ENCODE measurements at regions not wholly inside any gene's neighbourhood (a gene's known extent, or its start where the extent isn't known, plus 50 kb on each side); places are given as distances from the start of the nearest gene placed in this dataset.

DNA sequence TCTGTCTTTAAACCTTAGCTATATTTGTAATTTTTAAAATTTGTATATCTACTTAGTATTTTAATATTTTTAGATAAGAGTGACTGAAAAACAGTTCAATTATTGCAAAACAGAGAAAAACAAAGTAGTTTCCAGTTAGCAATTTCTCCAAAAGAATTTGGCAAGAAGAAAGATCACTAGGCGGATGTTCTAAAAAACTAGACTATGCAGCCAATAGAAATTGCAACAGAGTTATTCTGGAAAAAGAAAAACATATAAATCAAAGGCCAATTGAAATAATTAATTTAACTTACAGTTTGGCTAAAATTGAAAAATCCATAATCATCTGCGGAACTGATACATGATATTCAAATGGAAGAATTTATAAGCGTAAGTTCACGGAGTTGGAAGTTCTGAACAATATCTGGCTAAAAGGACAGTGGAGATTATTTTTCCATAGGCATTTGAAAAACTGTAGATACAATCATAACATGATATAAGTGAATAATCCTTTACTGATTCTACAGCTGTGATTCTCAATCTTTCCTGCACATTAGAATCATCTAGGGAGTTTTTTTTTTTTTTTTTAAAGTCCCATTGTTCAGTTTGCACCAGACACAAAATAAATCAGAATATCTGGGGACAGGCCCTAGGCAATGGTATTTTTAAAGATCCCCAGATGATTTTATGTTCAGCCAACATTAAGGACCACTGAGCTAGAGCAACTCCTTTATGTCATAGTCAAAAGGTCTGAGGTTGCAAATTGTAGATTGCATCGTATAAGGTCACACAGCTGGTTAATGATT is 605.1 kb upstream of the DAB2 start:
- FAIRE-seq, result no peak

DNA sequence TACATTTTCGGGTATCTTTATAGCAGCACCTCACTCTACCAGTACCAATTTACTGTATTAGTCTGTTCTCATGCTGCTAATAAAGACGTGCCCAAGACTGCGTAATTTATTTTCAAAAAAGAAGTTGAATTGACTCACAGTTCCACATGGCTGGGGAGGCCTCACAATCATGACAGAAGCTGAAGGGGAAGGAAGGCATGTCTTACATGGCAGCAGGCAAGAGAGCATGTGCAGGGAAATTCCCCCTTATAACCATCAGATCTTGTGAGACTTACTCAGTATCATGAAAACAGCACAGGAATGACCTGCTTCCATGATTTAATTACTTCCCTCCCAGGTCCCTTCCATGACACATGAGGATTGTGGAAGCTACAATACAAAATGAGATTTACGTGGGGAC is 602.6 kb upstream of the DAB2 start:
- FAIRE-seq, result no peak

DNA sequence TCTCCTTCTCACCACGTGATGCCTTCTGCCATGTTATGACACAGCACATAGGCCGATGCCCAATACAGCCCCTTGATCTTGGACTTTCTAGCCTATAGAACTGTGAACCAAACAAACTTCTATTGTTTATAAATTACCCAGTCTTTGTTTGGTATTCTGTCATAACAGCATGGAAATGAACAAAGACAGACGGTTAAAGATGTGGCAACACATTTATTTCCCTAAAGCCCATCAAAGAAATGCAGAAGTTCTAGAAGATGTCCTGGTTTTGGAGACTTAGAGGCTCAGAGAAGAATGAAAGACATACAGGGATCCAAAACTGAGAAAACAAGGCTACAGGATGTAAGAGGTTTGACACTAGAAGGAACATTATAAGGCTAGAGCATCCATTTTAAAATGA is 600.8 kb upstream of the DAB2 start:
- no peak for FAIRE-seq

DNA sequence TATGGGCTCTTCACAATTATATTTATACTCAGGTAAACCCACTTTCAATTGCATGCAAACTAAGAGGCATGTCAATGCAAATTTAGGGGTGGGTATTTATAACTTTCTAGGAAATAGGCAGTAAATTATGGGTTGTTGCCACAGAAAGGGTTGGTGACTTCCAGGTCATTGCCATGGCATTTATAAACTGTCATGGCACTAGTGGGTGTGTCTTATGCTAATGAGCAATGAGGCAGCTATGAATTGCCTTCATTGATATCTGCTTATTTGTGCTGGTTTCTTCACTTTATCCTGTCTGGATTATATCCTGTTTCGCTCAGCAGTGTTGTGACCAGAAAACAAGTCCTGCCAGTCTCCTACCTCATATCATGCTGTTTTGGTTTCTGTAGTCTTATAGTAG is 597.3 kb upstream of the DAB2 start:
- no peak for FAIRE-seq

DNA sequence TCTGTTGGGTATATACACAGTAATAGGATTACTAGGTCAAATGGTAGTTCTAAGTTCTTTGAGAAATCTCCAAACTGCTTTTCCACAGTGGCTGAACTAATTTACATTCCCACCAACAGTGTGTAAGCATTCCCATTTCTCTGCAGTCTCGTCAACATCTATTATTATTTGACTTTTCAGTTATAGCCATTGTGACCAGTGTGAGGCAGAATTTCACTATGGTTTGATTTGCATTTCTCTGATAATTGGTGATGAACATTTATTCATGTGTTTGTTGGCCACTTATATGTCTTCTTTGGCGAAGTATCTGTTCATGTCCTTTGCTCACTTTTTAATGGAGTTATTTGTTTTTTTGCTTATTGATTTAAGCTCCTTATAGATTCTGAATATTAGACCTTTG is 596.2 kb upstream of the DAB2 start:
- no peak for FAIRE-seq

DNA sequence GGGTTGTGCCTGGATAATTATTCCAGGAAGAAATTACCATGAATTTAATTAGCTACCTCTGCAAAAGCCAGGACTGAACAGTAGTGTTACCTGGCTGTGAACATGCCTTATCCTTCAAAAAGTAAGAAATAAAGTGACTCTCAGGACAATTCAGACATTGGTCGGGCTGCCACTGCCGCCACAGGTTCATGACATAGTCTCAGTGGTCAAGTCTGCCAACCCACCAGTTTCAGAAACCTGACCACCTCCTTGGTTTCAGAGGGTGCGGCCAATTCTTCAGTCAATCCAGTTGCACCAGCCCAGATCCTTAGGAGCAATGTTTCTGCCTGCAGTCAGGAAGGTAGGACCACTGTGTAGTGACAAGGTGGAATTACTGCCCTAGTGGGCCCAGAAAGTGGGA is 593.1 kb upstream of the DAB2 start:
- FAIRE-seq, result no peak

DNA sequence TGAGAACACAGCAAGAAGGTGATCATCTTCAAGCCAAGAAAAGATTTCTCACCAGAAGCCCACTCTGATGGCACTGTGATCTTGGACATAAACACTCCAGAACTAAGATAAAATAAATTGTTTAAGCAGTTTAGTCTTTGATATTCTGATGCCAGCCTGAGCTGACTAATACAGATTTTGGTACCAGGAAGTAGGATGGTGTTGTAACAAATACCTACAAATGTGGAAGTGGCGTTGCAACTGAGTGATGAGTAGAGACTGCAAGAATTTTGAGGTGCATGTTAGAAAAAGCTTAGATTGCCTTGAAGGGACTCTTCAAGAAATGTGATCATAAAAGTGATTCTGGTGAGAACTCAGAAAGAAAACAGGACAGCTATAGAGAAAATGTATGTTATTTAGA is 592.4 kb upstream of the DAB2 start:
- no peak for FAIRE-seq

DNA sequence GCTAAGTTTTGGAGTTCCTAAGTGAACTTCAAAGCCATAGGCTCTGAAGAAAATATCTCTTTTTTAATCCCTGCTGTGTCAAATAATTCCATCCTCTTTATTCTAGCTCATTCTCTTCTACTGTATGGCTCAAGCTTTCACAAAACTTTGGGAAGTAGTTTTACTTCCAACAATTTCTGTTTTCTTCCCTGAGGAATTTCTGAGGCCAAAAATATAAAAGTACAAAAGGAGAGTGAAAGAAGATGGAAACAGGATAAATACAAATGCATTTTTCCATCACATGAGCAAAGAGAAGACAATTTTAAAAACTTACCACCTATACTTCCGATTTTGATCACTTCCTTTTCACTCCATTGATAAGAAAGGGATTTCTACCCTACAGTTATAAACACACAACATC is 585.7 kb upstream of the DAB2 start:
- no peak for FAIRE-seq

DNA sequence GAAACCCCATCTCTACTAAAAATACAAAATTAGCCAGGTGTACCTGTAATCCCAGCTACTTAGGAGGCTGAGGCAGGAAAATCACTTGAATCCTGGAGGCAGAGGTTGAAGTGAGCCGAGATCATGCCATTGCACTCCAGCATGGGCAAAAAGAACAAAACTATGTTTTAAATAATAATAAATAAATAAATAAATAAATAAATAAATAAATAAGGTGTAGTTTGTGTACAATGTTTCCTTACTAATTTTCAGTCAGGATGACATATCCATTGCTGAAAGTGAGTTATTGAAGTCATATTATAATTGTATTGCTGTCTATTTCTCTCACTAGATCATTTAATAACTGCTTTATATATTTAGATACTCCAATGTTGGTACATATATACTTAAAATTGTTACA is 581.5 kb upstream of the DAB2 start:
- no peak for FAIRE-seq

DNA sequence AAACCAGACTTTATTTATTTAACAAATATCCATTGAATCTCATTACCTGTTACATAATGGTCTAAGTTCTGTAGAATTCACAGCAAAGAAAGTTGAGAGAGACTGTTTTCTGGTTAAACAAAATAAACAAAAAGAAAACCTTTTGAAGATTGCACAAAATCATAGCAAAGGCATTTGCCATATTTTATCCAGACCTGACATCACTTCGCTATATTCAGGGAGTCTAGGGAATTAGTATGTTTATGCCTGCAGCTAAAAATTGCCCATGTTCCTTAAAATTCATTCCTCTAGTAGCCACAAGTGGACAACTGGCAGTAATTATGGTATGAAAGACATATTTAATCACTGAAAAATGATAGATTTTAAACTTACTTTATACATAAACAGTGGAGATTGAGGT is 577.0 kb upstream of the DAB2 start:
- no peak for FAIRE-seq

DNA sequence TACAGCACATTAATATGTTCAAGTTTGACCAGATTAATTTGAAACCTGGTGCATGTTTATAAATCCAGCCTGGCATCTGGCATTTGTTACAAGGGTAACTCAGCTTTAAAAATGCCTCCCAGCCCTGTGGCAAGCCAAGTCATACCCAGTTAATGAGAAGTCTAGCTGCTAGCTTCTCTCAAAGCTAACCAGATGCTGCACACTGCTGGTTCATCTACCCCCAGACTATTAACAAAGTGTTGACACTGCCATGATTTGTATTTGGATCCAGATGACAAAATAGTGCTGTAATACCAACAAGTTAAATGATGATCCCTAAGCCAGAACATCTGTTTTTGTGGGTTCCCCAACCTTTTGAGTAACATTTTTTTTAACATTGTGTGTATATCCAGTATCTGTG is 573.7 kb upstream of the DAB2 start:
- no peak for FAIRE-seq

DNA sequence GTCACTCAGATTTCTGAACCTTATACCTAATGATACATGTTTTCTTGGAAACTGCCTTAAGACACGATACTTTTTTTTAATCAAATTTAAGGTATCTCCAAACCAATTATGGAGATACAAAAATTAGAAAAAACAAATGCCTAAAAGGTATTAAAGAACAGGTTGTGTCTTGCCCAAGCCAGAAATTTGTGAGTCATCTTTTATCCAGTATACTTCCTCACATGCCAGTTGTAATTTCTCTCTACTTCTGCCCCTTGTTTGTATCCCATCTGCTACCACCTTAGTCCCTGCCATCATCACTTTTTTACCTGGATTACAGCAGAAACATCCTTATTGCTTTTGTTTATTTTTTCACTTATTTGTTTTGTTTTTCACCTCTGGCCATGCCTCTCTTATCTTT is 571.2 kb upstream of the DAB2 start:
- FAIRE-seq, result no peak

DNA sequence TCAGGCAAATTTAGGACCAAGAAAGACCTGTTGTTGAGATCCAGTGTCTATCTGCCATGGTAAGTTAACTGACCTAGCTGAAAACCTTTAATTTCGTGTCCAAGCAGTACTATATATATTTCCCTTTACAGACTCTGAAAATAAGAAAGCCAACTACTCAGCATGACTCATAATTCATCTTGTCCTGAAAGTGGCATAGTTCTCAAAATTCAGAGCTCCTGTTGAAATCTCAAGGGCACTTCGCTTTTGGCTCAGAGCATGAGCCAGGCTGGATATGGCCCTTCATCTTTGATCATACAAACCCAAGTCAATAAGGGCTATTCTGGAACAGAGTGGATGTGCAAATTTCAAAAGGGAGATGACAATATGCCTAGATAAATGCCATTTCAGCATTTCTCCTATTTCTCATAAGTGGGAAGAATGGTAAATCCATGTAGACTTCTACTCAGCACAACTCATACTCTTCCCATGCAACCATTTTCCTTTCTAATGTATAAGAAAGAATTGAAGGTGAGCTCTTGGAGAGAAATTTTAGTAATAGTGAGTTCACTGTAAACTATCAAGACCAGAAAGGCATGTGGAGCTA is 567.9 kb upstream of the DAB2 start:
- FAIRE-seq, result no peak

DNA sequence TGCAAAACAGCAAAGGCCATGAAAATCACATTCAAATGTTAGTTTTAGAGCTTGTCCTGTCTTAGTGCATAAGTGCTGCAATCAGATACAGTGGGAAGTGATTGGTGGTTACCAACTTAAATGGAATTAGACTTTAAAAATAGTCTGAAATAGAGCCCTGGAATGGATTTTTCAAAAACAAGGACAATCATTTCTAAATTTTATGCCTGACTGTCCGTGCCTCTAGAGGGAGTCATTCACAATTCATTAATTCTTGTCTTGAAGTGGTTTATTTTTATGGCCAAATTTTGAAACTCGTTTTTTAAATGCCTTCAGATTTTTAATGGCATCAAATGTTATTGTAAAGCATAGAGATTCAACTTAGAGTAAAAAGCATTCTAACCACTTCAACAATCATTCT is 561.8 kb upstream of the DAB2 start:
- no peak for FAIRE-seq

DNA sequence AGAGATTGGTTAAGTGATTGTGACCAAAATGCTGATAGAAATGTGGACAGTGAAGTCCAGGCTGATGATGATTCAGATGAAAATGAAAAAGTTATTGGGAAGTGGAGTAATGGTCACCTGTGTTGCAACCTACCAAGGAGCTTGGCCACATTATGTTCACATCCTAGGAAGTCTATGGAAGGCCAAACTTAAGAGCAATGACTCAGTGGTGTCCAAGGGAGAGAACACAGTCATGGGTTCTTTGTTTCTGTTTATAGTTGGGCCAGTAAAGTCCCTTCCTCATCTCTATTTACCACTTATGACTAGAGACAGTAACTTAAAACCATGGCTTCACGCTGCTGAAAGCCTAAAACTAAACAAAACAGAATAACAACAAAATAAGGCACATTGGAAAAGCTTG is 555.3 kb upstream of the DAB2 start:
- FAIRE-seq, result no peak

DNA sequence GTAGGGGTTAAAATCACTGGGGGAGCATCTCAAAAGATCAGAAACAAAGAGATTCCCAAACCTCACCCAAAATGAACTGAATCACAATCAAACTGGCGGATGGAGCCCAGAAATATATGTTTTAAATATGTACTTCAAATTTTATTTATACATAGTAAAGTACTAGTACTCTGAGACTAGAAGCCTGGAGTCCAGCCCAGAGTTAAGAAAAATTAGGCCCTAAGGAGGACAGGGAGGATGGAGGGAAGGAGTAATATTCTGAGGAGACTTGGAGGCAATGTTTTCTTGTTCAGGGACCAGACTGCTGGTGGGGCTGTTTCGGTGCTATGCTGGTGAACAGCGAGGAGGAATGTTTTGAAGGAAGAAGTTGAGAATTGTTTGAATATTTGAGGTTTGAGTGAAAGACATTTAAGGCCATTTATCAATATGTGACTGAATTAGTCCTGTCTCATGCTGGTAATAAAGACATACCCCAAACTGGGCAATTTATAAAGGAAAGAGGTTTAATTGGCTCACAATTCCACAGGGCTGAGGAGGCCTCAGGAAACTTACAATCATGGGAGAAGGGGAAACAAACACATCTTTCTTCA is 552.4 kb upstream of the DAB2 start:
- no peak for FAIRE-seq

DNA sequence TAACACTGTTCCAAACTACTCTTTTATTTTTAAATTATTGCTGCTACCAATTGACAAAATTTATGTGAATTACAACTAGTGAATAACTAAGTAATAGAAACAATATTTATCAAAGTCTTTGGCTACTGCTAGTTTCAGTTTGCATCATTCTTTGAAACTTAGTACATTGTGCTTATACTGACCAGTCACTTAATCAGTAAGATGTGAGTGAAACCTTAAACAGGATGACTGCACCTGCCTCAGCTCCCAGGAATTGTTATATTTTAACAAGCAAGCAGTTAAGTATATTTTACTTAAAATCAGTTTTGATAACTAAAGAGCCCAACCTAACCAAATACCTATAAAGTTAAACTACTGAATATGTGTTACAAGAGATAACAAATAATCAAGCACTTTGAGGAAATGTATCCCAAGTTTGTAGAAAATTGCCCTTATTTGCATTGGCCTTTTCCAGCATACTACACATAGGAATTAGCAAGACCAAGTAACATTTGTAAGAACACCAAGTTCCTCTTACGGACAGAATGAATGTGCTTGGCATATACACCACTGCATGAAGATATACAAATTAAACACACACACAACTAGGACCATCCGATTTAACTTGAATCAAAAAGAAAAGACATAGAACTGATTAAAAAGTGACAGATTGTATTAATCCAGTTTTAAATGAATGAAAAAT is 545.5 kb upstream of the DAB2 start:
- no peak for FAIRE-seq

DNA sequence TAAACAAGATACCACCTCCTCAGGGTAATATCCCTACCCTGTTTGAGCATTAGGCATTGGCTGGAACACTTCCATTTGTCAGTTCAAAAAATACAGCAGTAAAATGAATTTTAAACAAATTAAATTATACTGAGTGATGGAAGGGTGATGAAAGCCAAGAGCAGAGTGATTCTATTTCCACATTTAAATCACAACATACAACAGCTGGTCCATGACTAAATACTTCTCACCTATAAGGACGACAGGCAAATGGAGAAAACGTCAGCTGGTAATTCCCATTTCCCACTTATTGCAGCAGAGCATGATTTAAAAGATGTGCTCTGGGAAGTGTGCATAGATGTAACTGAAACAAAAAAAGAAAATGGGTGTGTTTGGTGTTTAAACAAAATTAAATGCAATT is 543.6 kb upstream of the DAB2 start:
- no peak for FAIRE-seq

DNA sequence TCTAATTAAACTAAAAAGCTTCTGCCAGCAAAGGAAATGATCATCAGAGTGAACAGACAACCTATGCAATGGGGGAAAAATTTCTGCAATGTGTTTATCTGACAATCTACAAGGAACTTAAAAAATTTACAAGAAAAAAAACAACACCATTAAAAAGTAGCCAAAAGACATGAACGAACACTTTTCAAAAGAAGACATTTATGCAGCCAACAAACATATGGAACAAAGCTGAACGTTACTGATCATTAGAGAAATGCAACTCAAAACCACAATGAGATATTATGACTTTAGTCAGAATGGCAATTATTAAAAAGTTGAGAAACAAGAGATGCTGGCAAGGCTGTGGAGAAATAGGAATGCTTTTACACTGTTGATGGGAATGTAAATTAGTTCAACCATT is 530.4 kb upstream of the DAB2 start:
- FAIRE-seq, result no peak

DNA sequence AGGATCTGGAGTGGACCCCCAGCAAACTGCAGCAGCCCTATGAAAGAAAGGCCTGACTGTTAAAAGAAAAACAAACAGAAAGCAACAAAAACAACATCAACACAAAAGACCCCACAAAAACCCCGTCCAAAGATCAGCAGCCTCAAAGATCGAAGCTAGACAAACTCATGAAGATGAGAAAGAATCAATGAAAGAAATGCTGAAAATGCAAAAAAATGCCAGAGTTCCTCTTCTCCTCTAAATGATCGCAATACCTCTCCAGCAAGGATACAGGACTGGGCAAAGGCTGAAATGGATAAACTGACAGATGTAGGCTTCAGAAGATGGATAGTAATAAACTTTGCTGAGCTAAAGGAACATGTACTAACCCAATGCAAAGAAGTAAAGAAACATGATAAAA is 526.3 kb upstream of the DAB2 start:
- no peak for FAIRE-seq

DNA sequence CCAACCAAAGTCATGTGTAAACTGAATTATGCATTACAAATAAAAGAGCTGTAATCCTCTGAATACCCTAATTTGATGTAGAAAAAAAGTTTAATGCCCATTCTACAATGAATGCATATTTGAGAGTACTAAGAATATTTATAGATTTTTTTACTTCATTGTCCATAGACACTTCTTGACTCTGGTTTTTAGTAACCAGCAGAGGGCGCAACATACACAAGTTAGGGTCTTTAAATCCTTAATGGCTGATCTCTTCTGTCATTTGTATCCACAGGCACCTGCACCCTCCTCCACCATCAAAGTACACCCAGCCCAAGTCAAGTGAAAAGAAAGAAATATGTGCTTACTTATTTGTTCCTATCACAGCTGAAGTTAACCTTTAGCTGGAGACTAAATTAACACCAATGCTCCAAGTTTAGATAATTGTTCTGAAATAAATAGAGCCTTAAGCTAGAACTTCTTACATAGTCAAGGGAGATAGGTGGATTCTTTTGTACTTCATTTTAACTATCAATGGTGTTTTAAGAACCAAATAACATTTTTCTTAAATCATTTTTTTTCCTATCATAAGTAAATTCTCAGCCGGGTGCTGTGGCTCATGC is 524.2 kb upstream of the DAB2 start:
- peak; percentile 92 for FAIRE-seq

DNA sequence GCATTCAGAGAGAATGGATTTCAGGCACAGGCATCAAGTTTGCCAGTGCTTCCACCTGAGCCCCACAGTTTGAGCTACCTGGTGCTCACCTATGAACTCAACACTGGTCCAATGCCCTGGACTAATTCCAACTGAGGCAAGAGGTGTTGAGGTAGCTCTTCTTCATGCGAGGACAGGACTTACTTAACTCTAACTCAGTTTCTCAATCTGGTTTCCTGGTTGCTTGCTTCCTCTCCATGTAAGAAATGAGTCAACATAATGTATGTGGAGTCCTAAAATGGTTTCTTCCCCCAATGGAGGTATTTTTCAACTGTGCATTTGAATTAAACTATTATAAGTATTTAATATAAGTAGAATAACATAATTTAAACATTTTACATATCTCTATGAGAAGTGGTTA is 523.6 kb upstream of the DAB2 start:
- no peak for FAIRE-seq

DNA sequence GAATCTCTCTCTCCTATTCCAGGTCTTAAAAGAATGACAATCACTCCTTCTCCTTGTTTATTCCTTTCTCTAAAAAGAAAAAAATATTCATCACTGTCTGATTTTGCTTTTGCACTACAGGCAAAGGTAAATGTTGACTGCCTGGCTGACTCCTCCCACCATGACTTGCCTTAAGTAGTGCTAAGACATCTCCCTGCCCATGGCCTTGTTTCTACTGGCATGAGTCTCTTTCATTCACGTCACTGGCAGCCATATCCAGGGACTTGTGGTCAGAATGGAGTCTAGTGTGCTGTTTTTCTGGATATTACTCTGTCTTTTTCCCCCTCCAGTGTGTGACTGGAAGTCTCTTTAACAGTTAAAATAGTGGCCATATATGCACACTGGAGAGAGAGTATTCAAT is 522.9 kb upstream of the DAB2 start:
- FAIRE-seq, result no peak
